ENCODE measurements at regions not wholly inside any gene's neighbourhood (a gene's known extent, or its start where the extent isn't known, plus 50 kb on each side); places are given as distances from the start of the nearest gene placed in this dataset.

DNA sequence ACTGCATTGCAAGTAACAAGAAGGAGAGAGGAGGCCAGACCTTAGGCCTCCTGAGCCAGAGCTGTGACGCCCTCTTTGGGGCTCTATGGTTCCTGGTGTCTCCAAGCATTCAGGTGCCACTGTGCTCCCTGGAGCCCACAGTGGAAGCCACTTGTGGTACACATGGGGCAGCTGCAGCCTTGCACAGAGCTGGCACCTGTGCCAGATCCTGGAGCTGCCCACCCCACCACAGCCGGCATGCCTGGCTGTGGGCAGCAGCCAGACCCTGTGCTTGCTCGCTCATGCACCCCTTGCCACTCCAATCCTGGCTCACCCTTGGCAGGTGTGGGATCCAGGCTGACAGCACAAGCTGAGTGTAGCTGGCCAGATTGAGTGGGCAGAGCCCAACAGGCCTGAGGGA, 173.8 kb upstream of the SMIM30 start:
- TF ChIP-seq, protein P1, sequence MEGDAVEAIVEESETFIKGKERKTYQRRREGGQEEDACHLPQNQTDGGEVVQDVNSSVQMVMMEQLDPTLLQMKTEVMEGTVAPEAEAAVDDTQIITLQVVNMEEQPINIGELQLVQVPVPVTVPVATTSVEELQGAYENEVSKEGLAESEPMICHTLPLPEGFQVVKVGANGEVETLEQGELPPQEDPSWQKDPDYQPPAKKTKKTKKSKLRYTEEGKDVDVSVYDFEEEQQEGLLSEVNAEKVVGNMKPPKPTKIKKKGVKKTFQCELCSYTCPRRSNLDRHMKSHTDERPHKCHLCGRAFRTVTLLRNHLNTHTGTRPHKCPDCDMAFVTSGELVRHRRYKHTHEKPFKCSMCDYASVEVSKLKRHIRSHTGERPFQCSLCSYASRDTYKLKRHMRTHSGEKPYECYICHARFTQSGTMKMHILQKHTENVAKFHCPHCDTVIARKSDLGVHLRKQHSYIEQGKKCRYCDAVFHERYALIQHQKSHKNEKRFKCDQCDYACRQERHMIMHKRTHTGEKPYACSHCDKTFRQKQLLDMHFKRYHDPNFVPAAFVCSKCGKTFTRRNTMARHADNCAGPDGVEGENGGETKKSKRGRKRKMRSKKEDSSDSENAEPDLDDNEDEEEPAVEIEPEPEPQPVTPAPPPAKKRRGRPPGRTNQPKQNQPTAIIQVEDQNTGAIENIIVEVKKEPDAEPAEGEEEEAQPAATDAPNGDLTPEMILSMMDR (IDR thresholded peaks at IDR 0.05) = no peak
- ATAC-seq (no peak), DNase-seq (no peak)
- H3K9me3 ChIP-seq = peaks cover 0 to 5% (median 0%) of the 10 kb centered on the region in 11 donors
- no peaks in the 10 kb centered on the region for H3K4me1 ChIP-seq
- 88 to 93% methylated on average over 3 of the region's 3 CpGs for WGBS, 2 donors
- H3K27me3 ChIP-seq = no peaks in the 10 kb centered on the region
- no peak overlapping the region for H3K4me3 ChIP-seq
- intact Hi-C loops (cut with DNase I) = loop anchor here in 1 of 10 donors (10.0 kb wide), 1 partner anchor 277 kb away; no protein-coding TSS in a partner anchor
- H3K36me3 ChIP-seq = no peaks in the 10 kb centered on the region
- no peak overlapping the region for H3K27ac ChIP-seq

DNA sequence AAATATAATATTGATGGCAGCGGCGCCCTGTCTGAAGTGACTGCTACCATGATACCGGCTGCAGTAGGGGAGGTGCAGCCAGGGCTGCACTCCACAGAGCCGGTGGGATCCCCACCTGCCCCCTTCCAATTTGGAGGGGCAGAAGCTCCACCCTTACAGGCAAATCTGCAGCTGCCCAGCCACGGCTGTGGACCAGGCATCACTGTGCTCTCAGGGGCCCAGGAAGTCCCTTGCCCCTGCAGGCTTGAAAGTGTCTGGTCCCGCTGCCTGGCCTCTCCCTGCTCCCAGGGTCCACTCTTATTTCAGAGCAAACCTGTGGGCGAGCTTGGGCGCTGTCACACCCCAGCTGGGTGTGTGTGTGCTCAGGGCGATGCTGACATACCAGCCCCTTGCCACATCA, 172.7 kb upstream of the SMIM30 start:
- no peak overlapping the region for H3K4me3 ChIP-seq
- no peaks in the 10 kb centered on the region for H3K4me1 ChIP-seq
- H3K27ac ChIP-seq = no peak overlapping the region
- WGBS, 2 donors = 89 to 95% methylated on average over 9 of the region's 9 CpGs
- H3K9me3 ChIP-seq = peaks cover 0 to 5% (median 0%) of the 10 kb centered on the region in 11 donors
- ATAC-seq (no peak), DNase-seq (no peak)
- H3K27me3 ChIP-seq = no peaks in the 10 kb centered on the region
- no peaks in the 10 kb centered on the region for H3K36me3 ChIP-seq
- intact Hi-C loops (cut with DNase I) = loop anchor here in 1 of 10 donors (10.0 kb wide), 1 partner anchor 276 kb away; no protein-coding TSS in a partner anchor
- TF ChIP-seq, protein P1 (IDR thresholded peaks at IDR 0.05) = no peak

DNA sequence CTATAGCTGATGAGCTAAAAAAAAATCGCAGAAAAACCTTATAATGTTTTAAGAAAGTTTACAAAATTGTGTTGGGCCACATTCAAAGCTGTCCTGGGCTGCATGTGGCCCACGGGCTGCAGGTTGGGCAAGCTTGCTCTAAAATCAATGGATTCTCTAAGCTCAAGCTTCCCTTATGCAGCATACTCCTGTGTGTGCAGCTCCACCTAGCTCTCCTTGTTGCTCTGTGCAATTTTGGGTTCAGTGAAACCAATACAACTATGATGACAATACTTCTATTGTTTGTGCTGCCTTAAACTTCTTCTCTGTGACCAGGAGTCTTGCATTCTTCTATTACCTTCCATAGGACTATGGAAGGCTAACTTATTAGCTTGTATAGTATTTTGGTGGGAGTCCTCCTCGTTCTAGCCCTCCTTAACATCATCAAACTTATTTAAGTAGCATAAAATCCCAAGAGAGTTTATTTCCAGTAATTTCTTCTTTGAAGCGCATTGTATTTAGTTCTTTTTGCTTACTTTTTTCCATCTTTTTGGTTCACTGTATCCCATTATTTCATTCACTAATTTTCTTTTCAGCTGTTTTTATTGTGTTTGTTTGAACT, 170.9 kb upstream of the SMIM30 start:
- WGBS, 2 donors = 37 to 50% methylated on average over 4 of the region's 4 CpGs
- no peaks in the 10 kb centered on the region for H3K27me3 ChIP-seq
- no peaks in the 10 kb centered on the region for H3K36me3 ChIP-seq
- H3K27ac ChIP-seq = no peak overlapping the region
- H3K4me3 ChIP-seq = no peak overlapping the region
- DNase-seq (no peak), ATAC-seq (peak in 5 of 8 donors; percentile 51 to 78 (median 67))
- peaks cover 0 to 5% (median 0%) of the 10 kb centered on the region in 11 donors for H3K9me3 ChIP-seq
- TF ChIP-seq, protein P1 (IDR thresholded peaks at IDR 0.05) = peak; percentile 5 to 62 (median 44)
- intact Hi-C loops (cut with DNase I) = loop anchor here in 3 of 10 donors (5.0 to 10.0 kb wide), 3 partner anchors 272 to 284 kb away; no protein-coding TSS in a partner anchor
- H3K4me1 ChIP-seq = no peaks in the 10 kb centered on the region

DNA sequence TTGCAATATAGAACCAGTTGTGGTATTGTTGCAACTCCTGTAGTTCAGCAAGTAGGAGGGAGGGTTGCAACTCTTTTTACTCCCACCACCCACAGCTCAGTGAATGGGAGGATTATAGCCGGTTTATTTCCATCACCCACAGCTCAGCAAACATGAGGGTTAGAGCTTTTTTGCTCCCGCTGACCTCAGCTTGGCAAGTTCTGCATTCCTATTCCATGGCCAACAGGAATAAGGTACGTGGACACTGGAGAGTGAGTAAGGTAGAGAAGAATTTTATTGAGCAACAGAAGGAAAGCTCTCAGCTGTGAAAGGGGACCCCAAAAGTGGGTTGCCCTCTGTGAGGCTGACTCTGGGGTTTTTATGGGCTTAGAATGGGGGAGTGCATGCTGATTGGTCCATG, 167.1 kb upstream of the SMIM30 start:
- DNase-seq (no peak), ATAC-seq (no peak)
- no peak overlapping the region for H3K27ac ChIP-seq
- TF ChIP-seq, protein P1 (IDR thresholded peaks at IDR 0.05) = no peak
- no peaks in the 10 kb centered on the region for H3K9me3 ChIP-seq
- no peak overlapping the region for H3K4me3 ChIP-seq
- no peaks in the 10 kb centered on the region for H3K27me3 ChIP-seq
- no peaks in the 10 kb centered on the region for H3K36me3 ChIP-seq
- H3K4me1 ChIP-seq = no peaks in the 10 kb centered on the region
- WGBS, 2 donors = 85 to 88% methylated on average over 3 of the region's 3 CpGs
- intact Hi-C loops (cut with DNase I) = loop anchor here in 3 of 10 donors (5.0 to 10.0 kb wide), 3 partner anchors 268 to 281 kb away; no protein-coding TSS in a partner anchor
